IMR-90 (cell line): ENCODE measurements at regions not wholly inside any gene's neighbourhood (a gene's known extent, or its start where the extent isn't known, plus 50 kb on each side); places are given as distances from the start of the nearest gene placed in this dataset.
"Not testable (repeated sequence)": the region's sequence is repeated elsewhere in the genome, so short reads cannot be mapped to it uniquely, and the experiment has no call there.

Experiments used
- ATAC-seq: fragments of 200-7000 bp; cut with Tn5 transposase; 2 replicates; pipeline ENCODE4 v1.9.1; 2020; ENCODE audit warnings: low read depth, mild to moderate bottlenecking, moderate library complexity
- BruUV-seq: library from RNA; stranded (reverse); fragments of 400-500 nt; replicated peaks from 2 replicates; lab custom pipeline; 2021; lab: Mats Ljungman, UMichigan
- CTCF ChIA-PET: fragments of 300-600 bp; formaldehyde crosslinking; extraction: SDS; loops from one replicate; lab custom pipeline; 2021; ENCODE audit warnings: antibody characterized with exemption; lab: Yijun Ruan, JAX
- POLR2A ChIA-PET: fragments of 300-600 bp; sonication (Branson Sonifier 250); formaldehyde crosslinking; loops from one replicate; lab custom pipeline; 2022; ENCODE audit warnings: antibody characterized with exemption; ENCODE audit not compliant: unreplicated experiment; lab: Charles Lee
- DNase-seq: peaks from one replicate; pipeline ENCODE4 v3.0.0; 2013
- H2AFZ ChIP-seq: replicated peaks from 2 replicates; pipeline ENCODE3; 2013; ENCODE audit warnings: low read length, mild to moderate bottlenecking; ENCODE audit not compliant: poor library complexity
- H2AK5ac ChIP-seq: 2 replicates; pipeline ENCODE4 v1.6.1; 2013; ENCODE audit warnings: low read depth, low read length, inconsistent platforms
- H2AK9ac ChIP-seq: replicated peaks from 2 replicates; pipeline ENCODE3; 2013; ENCODE audit warnings: mild to moderate bottlenecking, low read depth, low read length, moderate library complexity; ENCODE audit not compliant: poor library complexity
- H2BK120ac ChIP-seq: 2 replicates; pipeline ENCODE4 v1.6.1; 2013; ENCODE audit warnings: low read depth, low read length, inconsistent platforms
- H2BK15ac ChIP-seq: 3 replicates; pipeline ENCODE4 v1.6.1; 2013; ENCODE audit warnings: low read depth, low read length, inconsistent platforms
- H2BK20ac ChIP-seq: 2 replicates; pipeline ENCODE4 v1.6.1; 2013; ENCODE audit warnings: low read depth, mild to moderate bottlenecking, inconsistent platforms, low read length, moderate library complexity
- H2BK5ac ChIP-seq: 2 replicates; pipeline ENCODE4 v1.6.1; 2013; ENCODE audit warnings: mild to moderate bottlenecking, low read depth, low read length, inconsistent platforms; ENCODE audit not compliant: poor library complexity, severe bottlenecking
- H3K14ac ChIP-seq: replicated peaks from 2 replicates; pipeline ENCODE4 v1.6.1; 2013; ENCODE audit warnings: low read depth, low read length, inconsistent platforms
- H3K18ac ChIP-seq: 2 replicates; pipeline ENCODE4 v1.6.1; 2013; ENCODE audit warnings: low read depth, low read length, control low read depth
- H3K23ac ChIP-seq: 2 replicates; pipeline ENCODE4 v1.6.1; 2013; ENCODE audit warnings: low read depth, low read length, inconsistent platforms
- H3K27ac ChIP-seq: 2 replicates; pipeline ENCODE4 v1.5.1; 2013; ENCODE audit warnings: mild to moderate bottlenecking, control low read depth, low read length; ENCODE audit not compliant: insufficient read depth
- H3K27me3 ChIP-seq: 2 replicates; pipeline ENCODE4 v1.6.1; 2013; ENCODE audit warnings: low read length; ENCODE audit not compliant: control insufficient read depth, insufficient read depth
- H3K36me3 ChIP-seq: 2 replicates; pipeline ENCODE4 v1.6.1; 2013; ENCODE audit warnings: low read length, mixed read lengths; ENCODE audit not compliant: control insufficient read depth, insufficient read depth
- H3K4ac ChIP-seq: 2 replicates; pipeline ENCODE4 v1.6.1; 2013; ENCODE audit warnings: low read depth, low read length, inconsistent platforms
- H3K4me1 ChIP-seq: 2 replicates; pipeline ENCODE4 v1.6.1; 2013; ENCODE audit warnings: low read length, mixed read lengths; ENCODE audit not compliant: control insufficient read depth, insufficient read depth
- H3K4me2 ChIP-seq: 2 replicates; pipeline ENCODE4 v1.6.1; 2013; ENCODE audit warnings: low read depth, mild to moderate bottlenecking, control low read depth, low read length, moderate library complexity
- H3K4me3 ChIP-seq: 2 replicates; pipeline ENCODE4 v1.5.1; 2013; ENCODE audit warnings: low read depth, mild to moderate bottlenecking, control low read depth, low read length, moderate library complexity; ENCODE audit not compliant: insufficient read depth
- H3K56ac ChIP-seq: 2 replicates; pipeline ENCODE4 v1.6.1; 2013; ENCODE audit warnings: low read length, inconsistent platforms; ENCODE audit not compliant: insufficient read depth; ENCODE audit errors: extremely low read depth
- H3K79me1 ChIP-seq, 2 experiments: 2 replicates each; pipeline ENCODE4 v1.6.1; 2013; ENCODE audit warnings: low read length in 2 of 2, inconsistent platforms in 1 of 2, low read depth in 1 of 2
- H3K9ac ChIP-seq: 2 replicates; pipeline ENCODE4 v1.6.1; 2013; ENCODE audit warnings: low read depth, low read length, control low read depth
- H3K9me1 ChIP-seq: 2 replicates; pipeline ENCODE4 v1.6.1; 2013; ENCODE audit warnings: low read length, inconsistent platforms; ENCODE audit not compliant: insufficient read depth
- H3K9me3 ChIP-seq: 2 replicates; pipeline ENCODE4 v1.6.1; 2013; ENCODE audit warnings: low read length; ENCODE audit not compliant: control insufficient read depth, insufficient read depth
- H4K20me1 ChIP-seq: 2 replicates; pipeline ENCODE4 v1.6.1; 2013; ENCODE audit warnings: low read length, inconsistent platforms; ENCODE audit not compliant: insufficient read depth
- H4K5ac ChIP-seq: 2 replicates; pipeline ENCODE4 v1.6.1; 2013; ENCODE audit warnings: mild to moderate bottlenecking, low read depth, low read length, control low read depth
- H4K8ac ChIP-seq, 2 experiments: 2 replicates each; pipeline ENCODE4 v1.6.1; 2013; ENCODE audit warnings: low read depth in 2 of 2, low read length in 2 of 2, control low read depth in 1 of 2, inconsistent platforms in 1 of 2
- H4K91ac ChIP-seq: 2 replicates; pipeline ENCODE4 v1.6.1; 2013; ENCODE audit warnings: low read depth, low read length, inconsistent platforms; ENCODE audit not compliant: insufficient read depth
- CTCF ChIP-seq: conservative IDR thresholded peaks from 2 replicates; pipeline ENCODE4 v1.5.1; 2012; ENCODE audit warnings: mild to moderate bottlenecking, low read depth, low read length, improper control_type of control experiment
- FOS ChIP-seq: fragments of 150-350 bp; IDR thresholded peaks from 2 replicates; pipeline ENCODE4 v1.6.1; 2016; ENCODE audit warnings: low read depth, low read length
- MAZ ChIP-seq: IDR thresholded peaks from 2 replicates; pipeline ENCODE4 v1.6.1; 2012; ENCODE audit warnings: low read depth, mild to moderate bottlenecking, low read length, improper control_type of control experiment, moderate library complexity, borderline replicate concordance
- RAD21 ChIP-seq: IDR thresholded peaks from 2 replicates; pipeline ENCODE4 v1.6.1; 2012; ENCODE audit warnings: low read length, improper control_type of control experiment
- RCOR1 ChIP-seq: IDR thresholded peaks from 2 replicates; pipeline ENCODE4 v1.6.1; 2012; ENCODE audit warnings: mild to moderate bottlenecking, low read length, improper control_type of control experiment; ENCODE audit not compliant: insufficient replicate concordance
- WGBS, 2 experiments: methylation state at CpG; one replicate each; pipeline versions ENCODE4 v1.1.5 to v1.1.7; 2013; ENCODE audit warnings: missing lambda C conversion rate in 2 of 2; ENCODE audit not compliant: insufficient read length in 1 of 2; ENCODE audit errors: extremely low coverage in 2 of 2; 5-methylcytosine and 5-hydroxymethylcytosine counted together
- dilution Hi-C: fragments of 300-500 bp; cut with HindIII; formaldehyde crosslinking; loops from one replicate; pipeline ENCODE4 v1.14.3; 2018; ENCODE audit warnings: low sequenced_read_pairs; ENCODE audit not compliant: unreplicated experiment
- in situ Hi-C: fragments of 300-500 bp; cut with MboI; formaldehyde crosslinking; loops from 3 replicates; pipeline ENCODE4 v1.14.3; 2019; ENCODE audit warnings: low sequenced_read_pairs, inconsistent platforms, mixed read lengths
- intact Hi-C: fragments of 100-400 bp; cut with micrococcal nuclease; formaldehyde crosslinking; loops from 2 replicates; pipeline ENCODE4 v1.10.0; 2022

GRCh38 chr4:87720094-87720691, 70.1 kb downstream of the DMP1 start:
- no peak overlapping the region for H2BK20ac ChIP-seq
- no peak overlapping the region for H2AK9ac ChIP-seq
- H3K4me3 ChIP-seq = no peak overlapping the region
- dilution Hi-C loops = no loop called here
- BruUV-seq = no TSS peak
- ChIA-PET POLR2A (no interaction called here), CTCF (no interaction called here)
- no peak overlapping the region for H3K14ac ChIP-seq
- H3K4me2 ChIP-seq = no peak overlapping the region
- WGBS, 2 experiments = no CpG with 5 or more reads among the region's 1 CpG
- H3K9me3 ChIP-seq = no peaks in the 10 kb centered on the region
- H3K18ac ChIP-seq = no peak overlapping the region
- H3K9me1 ChIP-seq = no peaks in the 10 kb centered on the region
- no peak overlapping the region for H3K9ac ChIP-seq
- no peak overlapping the region for H4K91ac ChIP-seq
- no peak overlapping the region for H3K4ac ChIP-seq
- H4K5ac ChIP-seq = no peak overlapping the region
- H2AK5ac ChIP-seq = no peak overlapping the region
- no peak for TF ChIP-seq RCOR1
- no peak for TF ChIP-seq CTCF
- no peak for TF ChIP-seq RAD21
- TF ChIP-seq FOS = no peak
- no peak for TF ChIP-seq MAZ
- no peaks in the 10 kb centered on the region for H3K4me1 ChIP-seq
- intact Hi-C loops = no loop called here
- H4K8ac ChIP-seq = no peak overlapping the region
- H3K23ac ChIP-seq = no peak overlapping the region
- H2BK120ac ChIP-seq = no peak overlapping the region
- H3K79me1 ChIP-seq = no peaks in the 10 kb centered on the region
- H3K56ac ChIP-seq = no peak overlapping the region
- no peaks in the 10 kb centered on the region for H4K20me1 ChIP-seq
- no peaks in the 10 kb centered on the region for H3K27me3 ChIP-seq
- H3K27ac ChIP-seq = no peak overlapping the region
- in situ Hi-C loops = no loop called here
- no peak overlapping the region for H2BK15ac ChIP-seq
- no peak for ATAC-seq
- H2AFZ ChIP-seq = no peak overlapping the region
- DNase-seq = no peak
- H3K36me3 ChIP-seq = no peaks in the 10 kb centered on the region
- no peak overlapping the region for H2BK5ac ChIP-seq

- dilution Hi-C loops, H3K9ac ChIP-seq, H3K4me3 ChIP-seq, BruUV-seq, H3K9me1 ChIP-seq, H3K36me3 ChIP-seq, H3K14ac ChIP-seq, H4K8ac ChIP-seq, H3K4me1 ChIP-seq, H2BK5ac ChIP-seq, H2AK5ac ChIP-seq, CTCF ChIA-PET, POLR2A ChIA-PET, ATAC-seq, H4K20me1 ChIP-seq, H3K23ac ChIP-seq, H2AK9ac ChIP-seq, H3K27me3 ChIP-seq, H3K27ac ChIP-seq, H4K5ac ChIP-seq, H3K4ac ChIP-seq, intact Hi-C loops, H4K91ac ChIP-seq, H3K4me2 ChIP-seq, H2BK15ac ChIP-seq, H2AFZ ChIP-seq, H2BK120ac ChIP-seq, H3K79me1 ChIP-seq, H3K9me3 ChIP-seq, H2BK20ac ChIP-seq, in situ Hi-C loops, DNase-seq, H3K18ac ChIP-seq, H3K56ac ChIP-seq: not testable (repeated sequence)
- no CpG with 5 or more reads among the region's 1 CpG for WGBS, 2 experiments
Observed at GRCh38 chr4:87725287-87725686, 74.1 kb upstream of the IBSP start.
